Trophoblast cell (in vitro differentiated cells and primary cell): ENCODE measurements at regions not wholly inside any gene's neighbourhood (a gene's known extent, or its start where the extent isn't known, plus 50 kb on each side); places are given as distances from the start of the nearest gene placed in this dataset.

Experiments
- DNase-seq, 2 donors: peaks; one replicate each; pipeline ENCODE4 v3.0.0-alpha.2; 2016
- H2AFZ ChIP-seq: 2 replicates; pipeline ENCODE4 v1.6.1; 2013; ENCODE audit warnings: low read length, moderate library complexity, mild to moderate bottlenecking; ENCODE audit not compliant: insufficient read depth, poor library complexity
- H2AK5ac ChIP-seq: 2 replicates; pipeline ENCODE4 v1.6.1; 2013; ENCODE audit warnings: mild to moderate bottlenecking, low read length
- H2BK120ac ChIP-seq: 2 replicates; pipeline ENCODE4 v1.6.1; 2013; ENCODE audit warnings: low read length, mild to moderate bottlenecking, moderate library complexity; ENCODE audit not compliant: insufficient read depth, poor library complexity
- H2BK12ac ChIP-seq: 2 replicates; pipeline ENCODE4 v1.6.1; 2013; ENCODE audit warnings: mild to moderate bottlenecking, low read length, moderate library complexity
- H2BK5ac ChIP-seq: 2 replicates; pipeline ENCODE4 v1.6.1; 2013; ENCODE audit warnings: low read length, low read depth, moderate library complexity, mild to moderate bottlenecking; ENCODE audit not compliant: poor library complexity
- H3K14ac ChIP-seq: 2 replicates; pipeline ENCODE4 v1.6.1; 2013; ENCODE audit warnings: mild to moderate bottlenecking, low read length
- H3K18ac ChIP-seq: 2 replicates; pipeline ENCODE4 v1.6.1; 2013; ENCODE audit warnings: mild to moderate bottlenecking, low read length
- H3K23ac ChIP-seq: 2 replicates; pipeline ENCODE4 v1.6.1; 2013; ENCODE audit warnings: low read length
- H3K27ac ChIP-seq: 2 replicates; pipeline ENCODE4 v1.5.1; 2013; ENCODE audit warnings: low read depth, mild to moderate bottlenecking, inconsistent platforms, low read length, moderate library complexity
- H3K27me3 ChIP-seq: 2 replicates; pipeline ENCODE4 v1.6.1; 2013; ENCODE audit warnings: inconsistent platforms, mild to moderate bottlenecking, low read length, moderate library complexity; ENCODE audit not compliant: insufficient read depth
- H3K36me3 ChIP-seq, 2 experiments: 1 replicate in 1 of 2; 2 replicates in 1 of 2; pipeline ENCODE4 v1.6.1; 2013; ENCODE audit warnings: low read length in 2 of 2, mild to moderate bottlenecking in 2 of 2, moderate library complexity in 1 of 2; ENCODE audit not compliant: insufficient read depth in 2 of 2, control insufficient read depth in 1 of 2
- H3K4ac ChIP-seq: 2 replicates; pipeline ENCODE4 v1.6.1; 2013; ENCODE audit warnings: low read depth, mild to moderate bottlenecking, low read length, moderate library complexity
- H3K4me1 ChIP-seq, 2 experiments: 1 replicate in 1 of 2; 2 replicates in 1 of 2; pipeline ENCODE4 v1.6.1; 2013; ENCODE audit warnings: low read length in 2 of 2, mild to moderate bottlenecking in 2 of 2, moderate library complexity in 1 of 2; ENCODE audit not compliant: insufficient read depth in 2 of 2, control insufficient read depth in 1 of 2
- H3K4me2 ChIP-seq: 2 replicates; pipeline ENCODE4 v1.6.1; 2013; ENCODE audit warnings: inconsistent platforms, mild to moderate bottlenecking, low read length, moderate library complexity
- H3K4me3 ChIP-seq: 2 replicates; pipeline ENCODE4 v1.5.1; 2013; ENCODE audit warnings: mild to moderate bottlenecking, low read depth, low read length, inconsistent platforms
- H3K79me1 ChIP-seq: one replicate; pipeline ENCODE4 v1.6.1; 2013; ENCODE audit warnings: low read length
- H3K79me2 ChIP-seq: 2 replicates; pipeline ENCODE4 v1.6.1; 2013; ENCODE audit warnings: low read length, mild to moderate bottlenecking; ENCODE audit not compliant: control insufficient read depth, insufficient read depth, poor library complexity
- H3K9ac ChIP-seq: 2 replicates; pipeline ENCODE4 v1.6.1; 2013; ENCODE audit warnings: mild to moderate bottlenecking, low read length
- H3K9me3 ChIP-seq: 2 replicates; pipeline ENCODE4 v1.6.1; 2013; ENCODE audit warnings: low read depth, mild to moderate bottlenecking, control low read depth, inconsistent platforms, low read length; ENCODE audit not compliant: insufficient read depth
- H4K12ac ChIP-seq: 2 replicates; pipeline ENCODE4 v1.6.1; 2013; ENCODE audit warnings: low read depth, mild to moderate bottlenecking, low read length, moderate library complexity
- H4K8ac ChIP-seq: 2 replicates; pipeline ENCODE4 v1.6.1; 2013; ENCODE audit warnings: low read depth, mild to moderate bottlenecking, low read length, moderate library complexity
- H4K91ac ChIP-seq: one replicate; pipeline ENCODE4 v1.6.1; 2013; ENCODE audit warnings: low read depth, mild to moderate bottlenecking, low read length, moderate library complexity
- WGBS: extraction: QIAGEN DNeasy Blood & Tissue Kit; methylation state at CpG from one replicate; pipeline ENCODE4 v1.1.7; 2013; ENCODE audit warnings: missing lambda C conversion rate; ENCODE audit not compliant: insufficient read length, insufficient coverage; ENCODE audit errors: extremely low coverage; 5-methylcytosine and 5-hydroxymethylcytosine counted together

GRCh38 chr17:22692806-22693171, 1000.5 kb downstream of the KCNJ18 start:
- H2AFZ ChIP-seq, result no peak overlapping the region
- no peak overlapping the region for H3K4me3 ChIP-seq
- H4K91ac ChIP-seq, result no peak overlapping the region
- peaks cover 38% of the 10 kb centered on the region for H3K9me3 ChIP-seq
- no peaks in the 10 kb centered on the region for H3K27me3 ChIP-seq
- no CpG with 5 or more reads among the region's 11 CpGs for WGBS
- no peak overlapping the region for H4K8ac ChIP-seq
- no peak overlapping the region for H2BK5ac ChIP-seq
- no peak overlapping the region for H3K23ac ChIP-seq
- no peak overlapping the region for H3K14ac ChIP-seq
- no peak overlapping the region for H3K9ac ChIP-seq
- H3K27ac ChIP-seq, result no peak overlapping the region
- no peaks in the 10 kb centered on the region for H3K79me1 ChIP-seq
- no peak overlapping the region for H3K18ac ChIP-seq
- no peak for DNase-seq
- no peak overlapping the region for H2BK120ac ChIP-seq
- no peak overlapping the region for H3K4ac ChIP-seq
- H2BK12ac ChIP-seq, result no peak overlapping the region
- no peak overlapping the region for H3K4me2 ChIP-seq
- H2AK5ac ChIP-seq, result no peak overlapping the region
- no peaks in the 10 kb centered on the region for H3K4me1 ChIP-seq
- H4K12ac ChIP-seq, result no peak overlapping the region
- no peaks in the 10 kb centered on the region for H3K79me2 ChIP-seq
- H3K36me3 ChIP-seq, result no peaks in the 10 kb centered on the region

DNA sequence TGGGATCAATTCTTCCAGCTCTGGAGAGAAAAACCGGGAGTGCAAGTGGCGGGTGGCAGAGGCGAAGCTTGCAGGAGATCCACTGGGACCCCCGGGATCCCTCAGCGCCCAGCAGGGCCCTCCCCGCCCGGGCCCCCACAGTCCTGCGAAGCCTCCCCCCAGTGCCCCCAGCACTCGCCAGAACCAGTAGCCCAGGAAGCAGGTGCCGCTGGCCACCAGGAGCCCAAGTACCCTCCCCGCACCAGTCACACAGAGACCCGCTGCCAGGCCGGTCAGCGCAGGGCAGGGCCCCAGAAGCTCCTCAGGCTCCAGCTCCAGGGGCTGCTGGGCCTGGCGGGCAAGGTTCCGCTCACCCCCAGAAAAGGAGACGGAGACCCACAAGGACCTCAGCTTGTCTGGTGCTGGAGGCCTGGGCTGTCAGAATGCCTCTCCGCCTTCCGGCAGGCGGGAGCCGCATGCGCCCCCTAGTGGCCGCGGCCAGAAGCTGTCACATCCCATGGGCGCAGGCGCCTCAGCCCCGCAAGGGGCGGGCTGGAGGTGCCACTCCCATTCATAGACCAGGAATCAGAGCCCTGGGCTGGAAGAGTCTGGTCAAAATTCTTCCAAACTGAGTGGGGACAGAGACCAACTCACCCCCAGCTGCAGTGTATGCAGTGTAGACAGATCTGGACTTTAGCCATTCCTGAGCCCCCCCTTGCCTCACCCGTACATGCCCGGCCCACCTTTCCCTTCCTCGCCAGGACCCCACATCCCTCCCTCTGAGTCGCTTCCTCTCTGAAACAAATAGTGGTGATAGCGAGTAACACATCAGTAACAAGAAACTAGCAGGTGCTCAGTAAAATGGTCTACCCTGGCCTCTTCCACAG, 1002.3 kb downstream of the KCNJ18 start:
- WGBS, result no CpG with 5 or more reads among the region's 33 CpGs
- Histone ChIP-seq H3K4me3 (no peak overlapping the region), H2AFZ (no peak overlapping the region), H3K27me3 (no peaks in the 10 kb centered on the region), H3K9ac (no peak overlapping the region), H3K14ac (no peak overlapping the region), H3K4me2 (no peak overlapping the region), H3K4me1 (no peaks in the 10 kb centered on the region), H2BK120ac (no peak overlapping the region), H3K9me3 (peaks cover 38% of the 10 kb centered on the region), H3K4ac (no peak overlapping the region), H3K23ac (no peak overlapping the region), H2BK5ac (no peak overlapping the region), H3K18ac (no peak overlapping the region), H2AK5ac (no peak overlapping the region), H2BK12ac (no peak overlapping the region), H4K8ac (no peak overlapping the region), H4K91ac (no peak overlapping the region), H4K12ac (no peak overlapping the region), H3K79me2 (no peaks in the 10 kb centered on the region), H3K36me3 (no peaks in the 10 kb centered on the region), H3K27ac (no peak overlapping the region), H3K79me1 (no peaks in the 10 kb centered on the region)
- no peak for DNase-seq

- Histone ChIP-seq H2BK12ac (no peak overlapping the region), H2BK120ac (no peak overlapping the region), H3K4ac (no peak overlapping the region), H3K27ac (no peak overlapping the region), H3K4me3 (peak overlapping the region; percentile 40), H3K14ac (no peak overlapping the region), H2AK5ac (no peak overlapping the region), H4K12ac (no peak overlapping the region), H2AFZ (no peak overlapping the region), H3K4me2 (no peak overlapping the region), H3K79me2 (no peaks in the 10 kb centered on the region), H3K79me1 (no peaks in the 10 kb centered on the region), H3K9me3 (peaks cover 36% of the 10 kb centered on the region), H3K23ac (no peak overlapping the region), H3K18ac (no peak overlapping the region), H4K8ac (no peak overlapping the region), H4K91ac (no peak overlapping the region), H3K27me3 (no peaks in the 10 kb centered on the region), H3K4me1 (no peaks in the 10 kb centered on the region), H2BK5ac (no peak overlapping the region), H3K9ac (no peak overlapping the region), H3K36me3 (no peaks in the 10 kb centered on the region)
- no CpG with 5 or more reads among the region's 13 CpGs for WGBS
- no peak for DNase-seq
Measured at GRCh38 chr17:22695228-22695619, 1002.9 kb downstream of the KCNJ18 start.

DNA sequence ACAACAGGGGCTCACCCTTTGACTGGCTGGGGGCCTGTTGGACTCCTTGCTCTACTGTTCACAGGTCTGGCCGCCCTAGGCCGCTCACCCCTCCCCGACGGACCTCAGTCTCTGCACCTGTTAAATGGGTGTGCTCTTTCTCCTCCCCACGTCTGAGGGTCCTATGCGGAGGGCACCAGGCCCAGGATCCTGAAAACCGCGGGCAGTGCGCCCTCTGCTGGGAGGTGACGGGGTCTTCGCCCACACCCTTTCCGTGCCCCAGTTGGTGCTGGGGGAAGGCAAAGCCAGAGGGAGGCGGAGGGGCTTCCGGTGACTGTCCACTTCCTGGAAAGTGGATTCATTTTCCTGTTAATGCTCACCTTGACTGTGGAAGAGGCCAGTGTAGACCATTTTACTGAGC, 1010.9 kb downstream of the KCNJ18 start:
- no peak overlapping the region for H4K12ac ChIP-seq
- H3K79me2 ChIP-seq, result no peaks in the 10 kb centered on the region
- H3K4ac ChIP-seq, result no peak overlapping the region
- H3K23ac ChIP-seq, result no peak overlapping the region
- no peak overlapping the region for H3K27ac ChIP-seq
- no peak overlapping the region for H3K4me2 ChIP-seq
- no peak overlapping the region for H3K14ac ChIP-seq
- H3K9ac ChIP-seq, result no peak overlapping the region
- no peaks in the 10 kb centered on the region for H3K4me1 ChIP-seq
- no peaks in the 10 kb centered on the region for H3K79me1 ChIP-seq
- no peak overlapping the region for H4K8ac ChIP-seq
- no peak overlapping the region for H2BK12ac ChIP-seq
- no peak overlapping the region for H2BK5ac ChIP-seq
- peaks cover 29% of the 10 kb centered on the region for H3K9me3 ChIP-seq
- H2AFZ ChIP-seq, result no peak overlapping the region
- WGBS, result no CpG with 5 or more reads among the region's 14 CpGs
- no peak overlapping the region for H3K4me3 ChIP-seq
- no peaks in the 10 kb centered on the region for H3K36me3 ChIP-seq
- H2AK5ac ChIP-seq, result no peak overlapping the region
- no peaks in the 10 kb centered on the region for H3K27me3 ChIP-seq
- no peak for DNase-seq
- H3K18ac ChIP-seq, result no peak overlapping the region
- H2BK120ac ChIP-seq, result no peak overlapping the region
- H4K91ac ChIP-seq, result no peak overlapping the region
